SHP77 (cell line): ENCODE measurements at regions not wholly inside any gene's neighbourhood (a gene's known extent, or its start where the extent isn't known, plus 50 kb on each side); places are given as distances from the start of the nearest gene placed in this dataset.
A peak's percentile ranks its signal among the peaks of the same experiment; 100 is the strongest.

Experiments used
- DNase-seq, 2 experiments: peaks; one replicate each; lab custom pipeline; 2025; lab: John Stamatoyannopoulos, UW

GRCh38 chr7:371119-371778 lies 81.3 kb downstream of the FOXL3 start:
- no peak for DNase-seq

- no peak for DNase-seq
Measured at GRCh38 chr7:371779-372545, 82.0 kb downstream of the FOXL3 start.

DNA sequence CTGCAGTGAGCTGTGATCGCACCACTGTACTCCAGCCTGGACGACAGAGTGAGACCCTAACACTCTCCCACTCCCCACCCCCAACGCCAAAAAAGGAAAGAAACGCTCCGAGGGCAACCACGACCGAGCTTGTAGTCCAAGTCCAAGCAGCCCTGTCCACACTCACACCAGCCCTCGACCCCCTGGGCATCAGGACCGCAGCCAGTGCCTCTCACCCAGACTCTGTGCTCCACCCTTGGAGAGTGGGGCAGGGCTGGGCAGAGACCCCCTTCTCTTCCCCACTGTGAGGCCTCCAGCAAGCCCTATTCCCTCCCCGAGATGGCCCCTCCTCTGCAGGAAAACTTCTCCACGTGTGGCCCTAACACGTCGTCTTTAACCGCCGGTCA lies 82.6 kb downstream of the FOXL3 start:
- DNase-seq = no peak

- DNase-seq = no peak
Measured at GRCh38 chr7:372932-373791, 83.2 kb downstream of the FOXL3 start.

GRCh38 chr7:373818-374705 lies 84.1 kb downstream of the FOXL3 start:
- no peak for DNase-seq

GRCh38 chr7:374706-375311 lies 84.8 kb downstream of the FOXL3 start:
- no peak for DNase-seq

DNA sequence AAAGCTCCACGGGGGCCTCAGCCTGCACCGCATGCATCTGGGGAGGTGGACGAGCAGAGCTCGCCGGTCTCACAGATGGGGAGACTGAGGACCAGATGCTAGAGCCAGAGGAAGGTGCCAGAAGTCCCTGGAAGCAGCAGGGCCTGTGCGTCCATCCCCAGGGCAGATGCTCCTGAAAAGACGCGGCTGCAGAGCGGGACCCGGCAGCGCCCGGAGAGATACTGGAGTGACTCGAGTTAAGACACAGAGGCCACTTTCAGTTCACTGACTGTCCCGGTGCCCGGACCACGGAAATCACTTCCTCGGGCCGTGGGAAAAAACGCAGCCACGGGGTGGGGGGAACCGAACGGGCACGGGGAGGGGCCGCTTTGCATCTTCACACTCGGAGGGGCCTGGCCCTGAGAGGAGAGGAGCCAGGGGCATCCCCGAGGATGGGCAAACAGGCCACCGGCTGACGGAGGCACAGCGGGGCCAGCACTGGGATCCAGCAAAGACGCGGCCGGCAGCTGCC lies 85.4 kb downstream of the FOXL3 start:
- no peak for DNase-seq

DNA sequence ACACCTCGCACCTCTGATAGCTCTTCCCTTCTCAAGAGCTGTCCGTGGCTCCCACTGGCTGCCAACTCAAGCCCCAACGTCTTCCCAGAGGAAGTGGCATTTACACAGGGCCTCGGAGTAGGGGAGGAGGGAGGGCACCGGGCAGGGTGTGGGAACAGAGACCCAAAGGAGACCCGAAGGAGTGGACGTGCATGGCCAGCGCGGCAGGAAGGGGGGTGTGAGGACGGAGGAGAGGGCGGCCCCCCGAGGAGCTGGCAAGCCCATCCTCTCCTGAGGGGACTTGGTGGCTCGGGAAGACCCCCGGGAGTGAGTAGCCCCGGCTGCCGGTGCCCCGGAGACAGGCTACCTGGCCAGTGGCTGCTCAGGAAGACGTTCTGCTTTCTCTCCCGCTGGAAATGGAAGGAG lies 85.9 kb downstream of the FOXL3 start:
- no peak for DNase-seq

DNA sequence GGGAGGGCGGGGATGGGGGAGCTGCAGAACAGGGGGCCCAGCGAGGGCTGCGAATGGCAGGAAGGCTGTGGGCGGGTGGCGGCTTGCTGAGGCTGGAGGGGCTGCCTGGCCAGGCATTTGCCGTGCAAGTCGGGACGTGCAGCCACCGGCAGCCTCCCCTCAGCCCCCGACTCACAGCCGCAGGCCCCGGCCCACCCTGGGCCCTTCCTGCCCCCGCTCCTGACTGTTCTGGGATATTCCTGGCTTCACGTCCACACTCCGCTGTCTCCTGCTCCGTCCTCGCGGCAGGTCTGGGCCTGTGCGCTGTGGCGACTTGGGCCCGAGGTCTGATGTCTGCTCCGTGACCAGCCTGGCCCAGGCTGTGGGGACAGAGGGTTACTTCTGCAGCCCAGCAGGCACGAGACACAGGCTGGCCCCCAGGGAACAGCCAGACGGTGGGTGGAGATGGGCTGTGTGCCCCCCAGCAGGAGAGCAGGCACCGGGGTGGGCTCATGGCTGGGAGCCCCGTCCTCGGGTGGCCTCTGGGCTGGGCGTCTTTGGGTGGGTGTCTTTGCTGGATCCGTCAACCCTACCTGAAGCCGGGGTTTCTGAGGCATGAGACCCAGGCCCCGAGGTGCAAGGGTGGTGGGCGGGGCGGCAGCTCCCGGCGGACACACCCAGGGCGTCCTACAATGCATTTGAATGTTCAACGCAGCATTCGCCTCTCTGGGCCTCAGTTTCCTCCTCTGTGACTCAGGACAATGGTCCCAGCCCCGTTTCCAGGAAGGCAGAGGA lies 86.5 kb downstream of the FOXL3 start:
- DNase-seq = no peak

DNA sequence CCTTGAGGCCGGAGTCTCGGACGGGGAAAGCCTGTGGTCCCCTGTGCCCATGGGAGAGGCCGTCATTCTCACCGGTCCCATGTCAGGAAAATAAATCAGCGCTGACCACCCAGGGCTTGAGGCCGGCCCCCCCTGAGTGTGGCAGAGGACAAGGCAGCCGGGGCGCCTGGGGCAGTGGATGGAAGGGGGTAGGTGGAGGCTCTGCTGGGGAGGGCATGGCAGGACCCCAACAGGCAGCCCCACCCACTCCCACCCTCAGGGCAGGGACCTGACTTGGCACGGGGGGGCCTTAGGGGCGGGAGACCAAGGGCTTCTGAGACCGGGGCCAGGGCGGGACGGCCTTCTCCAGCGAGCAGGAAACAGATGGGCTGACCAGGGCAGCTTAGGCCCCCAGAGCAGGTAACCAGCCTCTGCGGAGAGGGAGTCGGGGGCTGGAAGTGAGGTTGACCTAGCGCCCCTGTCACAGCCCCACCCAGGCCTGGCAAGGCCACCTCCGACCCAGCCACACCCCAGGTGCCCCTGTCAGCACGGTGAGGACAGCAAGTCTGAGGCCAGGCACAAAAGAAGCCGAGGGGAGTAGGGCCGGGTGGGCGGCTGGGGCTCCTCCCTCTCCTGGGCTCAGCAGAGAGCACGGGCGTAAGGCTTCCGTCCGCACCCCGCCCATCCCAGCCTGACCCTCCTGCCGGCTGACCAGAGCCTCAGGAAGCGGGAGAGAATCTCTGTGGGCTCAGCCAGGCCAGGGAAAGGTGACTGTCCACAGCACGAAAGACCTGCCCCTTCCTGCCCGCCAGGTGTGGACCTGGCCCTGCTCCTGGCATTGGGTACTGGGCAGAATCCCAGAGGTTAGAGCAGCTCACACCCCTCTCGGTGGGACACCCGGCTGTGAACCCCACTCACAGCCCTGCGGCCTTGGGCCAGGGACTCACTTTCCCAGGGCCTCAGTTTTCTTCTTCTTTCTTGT lies 87.4 kb downstream of the FOXL3 start:
- DNase-seq = no peak

- DNase-seq = no peak
Measured at GRCh38 chr7:378041-378420, 88.1 kb downstream of the FOXL3 start.

DNA sequence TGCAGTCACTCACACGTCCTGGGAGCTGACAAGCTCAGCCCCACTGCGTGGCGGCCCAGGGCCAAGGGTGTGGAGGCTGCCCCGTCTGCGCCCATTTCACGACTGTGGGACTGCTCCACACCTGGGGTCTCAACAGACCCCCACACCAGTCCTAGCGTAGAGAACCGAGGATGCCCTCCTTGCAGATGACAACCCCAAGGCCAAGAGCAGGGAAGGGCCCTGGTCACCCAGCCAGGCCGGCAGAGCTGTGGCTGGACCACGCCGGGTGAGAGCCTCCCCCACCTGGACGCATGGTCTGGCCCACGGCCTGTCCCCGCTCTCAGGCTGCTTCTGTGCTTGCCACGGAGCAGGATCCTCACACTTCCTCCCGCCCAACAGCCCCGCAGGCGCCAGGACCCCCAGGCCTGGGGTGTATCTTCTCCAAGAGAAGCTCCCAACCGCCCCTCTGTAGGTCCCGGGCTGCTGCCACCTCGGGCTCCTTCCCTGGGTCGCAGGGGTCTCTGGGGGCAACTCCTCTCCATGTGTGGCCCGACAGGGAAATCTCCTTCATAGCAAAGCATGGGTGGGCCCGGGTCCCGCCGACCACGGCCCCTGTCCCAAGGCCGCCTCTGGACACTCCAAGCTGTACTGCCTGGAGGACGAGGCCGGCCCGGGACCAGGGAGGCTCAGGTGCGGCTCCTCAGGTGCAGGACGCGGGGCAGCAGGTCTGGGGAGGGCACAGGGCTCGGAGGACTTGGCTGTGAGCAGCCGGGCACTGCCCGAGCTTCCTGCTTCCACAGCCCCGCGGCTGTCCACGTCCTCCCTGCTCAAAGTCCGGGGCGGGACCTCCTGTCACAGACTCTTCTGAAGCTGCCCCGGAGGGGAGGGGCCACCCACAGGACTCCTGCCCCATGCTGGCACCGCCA lies 88.8 kb downstream of the FOXL3 start:
- DNase-seq = no peak

GRCh38 chr7:379456-380138 lies 89.6 kb downstream of the FOXL3 start:
- DNase-seq = peak; percentile 60 to 82

DNA sequence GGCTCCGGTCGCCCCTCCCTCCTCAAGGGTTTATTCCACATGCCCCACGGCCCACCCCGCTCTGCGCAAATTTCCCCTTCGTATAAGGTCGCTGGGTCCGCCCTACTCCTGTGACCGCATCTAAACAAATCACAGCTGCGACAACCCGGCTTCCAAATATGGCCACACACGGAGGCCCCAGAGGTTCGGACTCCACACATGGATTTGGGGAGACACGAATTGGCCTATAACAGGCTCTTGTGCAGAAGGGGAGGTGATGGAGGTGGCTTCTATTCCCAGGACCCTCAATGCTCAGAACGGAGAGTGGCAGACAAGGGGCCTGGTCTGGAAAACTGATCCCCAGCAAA lies 90.1 kb downstream of the FOXL3 start:
- peak; percentile 85 to 90 for DNase-seq

GRCh38 chr7:380711-381210 lies 90.8 kb downstream of the FOXL3 start:
- DNase-seq = peak; percentile 66 to 84

- DNase-seq = no peak
Measured at GRCh38 chr7:381211-382042, 91.5 kb downstream of the FOXL3 start.

DNA sequence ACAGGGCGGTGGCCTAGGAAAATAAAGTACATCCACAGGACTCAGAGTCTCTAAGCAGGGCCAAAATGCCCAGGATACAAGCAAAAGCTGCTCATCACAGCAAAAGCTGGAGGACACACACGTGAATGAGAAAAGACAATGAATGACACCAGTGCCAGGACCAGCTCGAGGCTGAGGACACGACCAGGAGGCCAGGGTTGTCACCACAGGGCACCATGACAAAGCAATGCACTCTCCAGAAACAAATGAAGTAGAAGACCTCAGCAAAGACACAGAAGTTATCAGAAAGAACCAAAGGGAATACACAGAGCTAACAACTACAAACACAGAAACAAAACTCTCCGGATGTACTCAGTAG lies 92.1 kb downstream of the FOXL3 start:
- DNase-seq = no peak
